Activated naive CD8-positive, alpha-beta T cell (primary cell): ENCODE measurements at regions not wholly inside any gene's neighbourhood (a gene's known extent, or its start where the extent isn't known, plus 50 kb on each side); places are given as distances from the start of the nearest gene placed in this dataset.
"Not testable (repeated sequence)": the region's sequence is repeated elsewhere in the genome, so short reads cannot be mapped to it uniquely, and the experiment has no call there.

ENCODE experiments used
- H3K27ac Mint-ChIP-seq: one replicate; pipeline ENCODE4 v1.8.0; 2021; ENCODE audit warnings: mixed read lengths
- H3K27me3 Mint-ChIP-seq: one replicate; pipeline ENCODE4 v1.8.0; 2021; ENCODE audit warnings: mixed read lengths
- H3K36me3 Mint-ChIP-seq: one replicate; pipeline ENCODE4 v1.8.0; 2021; ENCODE audit warnings: mixed read lengths
- H3K4me1 Mint-ChIP-seq: one replicate; pipeline ENCODE4 v1.8.0; 2021; ENCODE audit warnings: low read depth, mixed read lengths
- H3K4me3 Mint-ChIP-seq: one replicate; pipeline ENCODE4 v1.8.0; 2021; ENCODE audit warnings: mild to moderate bottlenecking, mixed read lengths
- H3K9me3 Mint-ChIP-seq: one replicate; pipeline ENCODE4 v1.8.0; 2021; ENCODE audit warnings: low read depth, mixed read lengths

DNA sequence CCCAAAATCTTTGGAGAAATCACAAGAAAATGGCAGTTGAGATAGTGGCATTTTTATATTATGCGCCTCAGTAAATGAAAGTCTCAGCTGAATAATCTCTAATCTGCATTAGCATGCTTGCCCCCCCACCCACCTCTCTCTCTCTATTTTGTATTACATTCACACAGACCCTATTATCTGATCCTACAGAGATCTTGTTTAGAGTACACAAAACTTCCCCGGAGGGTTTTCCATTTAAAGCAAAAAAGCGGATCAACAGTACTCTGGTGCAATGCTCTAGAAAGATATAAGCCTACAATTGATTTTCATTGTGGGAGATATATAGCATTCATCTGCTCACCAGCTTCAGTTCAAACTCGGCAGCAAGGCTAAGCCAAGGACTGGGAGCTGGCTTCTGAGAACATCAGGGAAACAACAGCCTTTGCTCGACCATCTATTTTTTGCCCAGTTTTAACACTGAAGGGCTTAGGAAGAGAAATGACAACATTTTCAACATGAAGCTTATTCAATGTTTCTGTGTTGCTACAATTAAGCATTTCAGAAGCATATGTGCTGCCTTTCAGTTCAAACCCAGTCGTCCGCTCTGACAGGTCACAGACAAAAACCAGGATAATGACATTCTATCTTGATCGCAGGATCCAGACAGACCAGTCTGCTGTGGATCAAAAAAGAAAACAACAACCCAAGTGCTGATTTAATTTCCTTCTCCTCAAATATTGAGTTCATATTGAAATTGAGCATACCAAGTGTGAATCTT, 137.6 kb upstream of the ATXN1 start:
- Mint-ChIP-seq H3K4me3 (no peak overlapping the region), H3K27me3 (peaks cover 3% of the 10 kb centered on the region), H3K4me1 (no peaks in the 10 kb centered on the region), H3K27ac (no peak overlapping the region), H3K9me3 (no peaks in the 10 kb centered on the region), H3K36me3 (peaks cover 2% of the 10 kb centered on the region)

DNA sequence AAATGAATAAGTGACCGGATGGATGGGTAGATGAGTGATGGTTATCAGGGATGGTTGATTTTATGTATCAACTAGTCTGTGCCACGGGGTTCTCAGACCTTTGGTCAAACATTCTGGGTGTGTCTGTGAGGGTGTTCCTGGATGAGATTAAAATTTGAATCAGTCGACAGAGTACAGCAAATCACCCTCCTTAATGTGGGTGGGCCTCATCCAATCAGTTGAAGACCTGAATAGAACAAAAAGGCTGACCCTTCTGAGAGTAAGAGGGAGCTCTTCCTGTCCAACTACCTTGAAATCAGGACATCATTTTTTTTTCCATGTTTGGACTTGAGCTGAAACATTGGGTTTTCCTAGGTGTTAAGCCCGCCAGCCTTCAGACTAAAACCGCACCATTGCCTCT, 136.4 kb upstream of the ATXN1 start:
- Mint-ChIP-seq H3K27me3 (peaks cover 3% of the 10 kb centered on the region), H3K4me1 (no peaks in the 10 kb centered on the region), H3K4me3 (no peak overlapping the region), H3K27ac (no peak overlapping the region), H3K9me3 (peaks cover 4% of the 10 kb centered on the region), H3K36me3 (peaks cover 2% of the 10 kb centered on the region)

DNA sequence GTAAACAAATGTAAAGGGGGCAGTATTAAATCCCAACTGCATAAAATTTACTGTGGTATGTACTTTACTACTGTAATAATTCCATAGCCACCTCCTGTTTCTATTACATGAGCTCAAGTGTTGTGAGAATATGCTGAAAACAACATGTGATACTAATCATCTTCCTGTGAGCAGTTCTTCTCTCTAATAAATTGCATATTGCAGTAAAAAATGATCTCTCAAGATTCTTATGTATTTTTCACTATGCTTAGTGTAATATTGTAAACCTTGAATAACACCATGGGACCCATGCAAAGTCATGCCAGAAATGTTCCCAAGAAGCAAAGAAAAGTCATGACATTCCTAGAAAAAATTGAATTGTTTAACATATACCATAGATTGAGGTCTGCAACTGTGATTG, 133.0 kb upstream of the ATXN1 start:
- Mint-ChIP-seq H3K4me1 (no peaks in the 10 kb centered on the region), H3K36me3 (peaks cover 2% of the 10 kb centered on the region), H3K4me3 (no peak overlapping the region), H3K27ac (no peak overlapping the region), H3K9me3 (peaks cover 4% of the 10 kb centered on the region), H3K27me3 (peaks cover 3% of the 10 kb centered on the region)

DNA sequence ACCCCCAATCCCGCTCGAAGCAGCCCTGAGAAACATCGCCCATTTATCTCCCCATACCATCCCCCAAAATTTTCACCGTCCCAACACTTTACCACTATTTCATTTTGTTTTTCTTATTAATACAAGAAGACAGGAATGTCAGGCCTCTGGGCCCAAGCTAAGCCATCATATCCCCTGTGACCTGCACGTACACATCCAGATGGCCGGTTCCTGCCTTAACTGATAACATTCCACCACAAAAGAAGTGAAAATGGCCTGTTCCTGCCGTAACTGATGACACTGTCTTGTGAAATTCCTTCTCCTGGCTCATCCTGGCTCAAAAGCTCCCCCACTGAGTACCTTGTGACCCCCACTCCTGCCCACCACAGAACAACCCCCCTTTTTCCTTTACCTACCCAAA, 129.8 kb upstream of the ATXN1 start:
- H3K4me1 Mint-ChIP-seq, H3K27ac Mint-ChIP-seq, H3K4me3 Mint-ChIP-seq, H3K9me3 Mint-ChIP-seq, H3K36me3 Mint-ChIP-seq, H3K27me3 Mint-ChIP-seq: not testable (repeated sequence)

DNA sequence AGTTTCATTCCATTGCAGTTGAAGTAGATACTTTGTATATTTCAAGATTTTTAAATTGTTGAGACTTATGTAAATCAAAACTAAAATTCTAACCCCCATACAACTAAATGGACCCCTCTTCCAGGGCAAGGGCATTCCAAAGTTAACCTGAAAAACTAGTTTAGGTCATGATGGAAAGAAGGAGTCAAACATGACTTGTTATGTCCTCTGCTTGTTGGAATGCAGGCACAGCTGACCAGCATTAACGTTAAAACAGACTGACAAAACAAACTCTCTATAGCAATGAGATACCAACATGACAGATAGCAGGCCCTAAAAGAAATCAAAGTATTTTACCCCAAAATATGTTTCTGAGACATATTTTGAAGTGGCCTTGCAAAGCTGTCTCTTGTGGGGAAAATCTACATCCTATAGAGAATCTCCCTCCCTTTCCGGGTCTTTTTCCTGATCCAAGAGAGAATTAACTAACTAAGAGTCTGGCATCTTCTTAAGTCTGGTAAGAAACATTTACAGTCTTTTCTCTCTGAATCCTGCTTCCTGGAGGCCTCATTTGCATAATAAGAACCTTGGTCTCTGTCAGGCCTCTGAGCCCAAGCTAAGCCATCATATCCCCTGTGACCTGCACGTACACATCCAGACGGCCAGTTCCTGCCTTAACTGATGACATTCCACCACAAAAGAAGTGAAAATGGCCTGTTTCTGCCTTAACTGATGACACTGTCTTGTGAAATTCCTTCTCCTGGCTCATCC, 124.3 kb upstream of the ATXN1 start:
- no peak overlapping the region for H3K4me3 Mint-ChIP-seq
- H3K27ac Mint-ChIP-seq, result no peak overlapping the region
- H3K36me3 Mint-ChIP-seq, result peaks cover 2% of the 10 kb centered on the region
- H3K4me1 Mint-ChIP-seq, result peaks cover 10% of the 10 kb centered on the region
- H3K27me3 Mint-ChIP-seq, result peaks cover 7% of the 10 kb centered on the region
- peaks cover 6% of the 10 kb centered on the region for H3K9me3 Mint-ChIP-seq

DNA sequence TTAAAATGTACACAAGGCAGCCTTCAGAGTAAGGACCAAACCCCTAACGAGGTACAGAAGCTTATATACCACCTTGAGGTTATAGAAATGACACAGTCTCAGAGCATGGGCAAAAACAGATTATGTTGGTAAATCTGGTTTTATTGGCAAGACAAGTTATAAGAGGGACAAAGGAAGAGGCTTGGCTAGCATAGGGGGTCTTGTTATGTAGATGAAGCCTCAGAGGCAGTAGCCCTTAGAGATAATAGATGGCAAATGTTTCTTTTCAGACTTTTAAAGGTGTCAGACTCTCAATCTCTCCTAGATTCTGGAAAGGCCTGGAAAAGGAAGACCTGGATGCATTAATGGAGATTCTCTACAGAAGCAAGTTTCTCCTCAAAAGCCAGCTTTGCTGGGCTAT, 123.3 kb upstream of the ATXN1 start:
- peaks cover 10% of the 10 kb centered on the region for H3K27me3 Mint-ChIP-seq
- H3K4me3 Mint-ChIP-seq, result no peak overlapping the region
- H3K9me3 Mint-ChIP-seq, result peaks cover 6% of the 10 kb centered on the region
- H3K36me3 Mint-ChIP-seq, result peaks cover 5% of the 10 kb centered on the region
- no peak overlapping the region for H3K27ac Mint-ChIP-seq
- H3K4me1 Mint-ChIP-seq, result peaks cover 10% of the 10 kb centered on the region

DNA sequence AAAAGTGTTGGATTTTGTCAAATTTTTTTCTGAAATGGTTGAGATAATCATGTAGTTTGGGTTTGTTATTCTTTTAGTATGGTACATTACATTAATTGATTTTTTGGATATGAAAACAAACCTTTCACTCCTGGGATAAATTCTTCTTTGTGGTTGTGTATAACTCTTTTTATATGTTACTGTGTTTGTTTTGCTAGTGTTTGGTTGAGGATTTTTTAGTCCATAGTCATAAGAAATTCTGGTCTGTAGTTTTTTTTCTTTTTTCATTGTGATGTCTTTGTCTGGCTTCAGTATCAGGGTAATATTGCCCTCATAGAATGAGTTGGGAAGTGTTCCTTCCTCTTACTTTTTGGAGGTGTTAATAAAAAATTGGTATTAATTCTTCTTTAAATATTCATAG, 122.2 kb upstream of the ATXN1 start:
- Mint-ChIP-seq H3K27me3 (peaks cover 10% of the 10 kb centered on the region), H3K4me1 (peaks cover 10% of the 10 kb centered on the region), H3K36me3 (peaks cover 5% of the 10 kb centered on the region), H3K9me3 (peaks cover 10% of the 10 kb centered on the region), H3K4me3 (no peak overlapping the region), H3K27ac (no peak overlapping the region)

DNA sequence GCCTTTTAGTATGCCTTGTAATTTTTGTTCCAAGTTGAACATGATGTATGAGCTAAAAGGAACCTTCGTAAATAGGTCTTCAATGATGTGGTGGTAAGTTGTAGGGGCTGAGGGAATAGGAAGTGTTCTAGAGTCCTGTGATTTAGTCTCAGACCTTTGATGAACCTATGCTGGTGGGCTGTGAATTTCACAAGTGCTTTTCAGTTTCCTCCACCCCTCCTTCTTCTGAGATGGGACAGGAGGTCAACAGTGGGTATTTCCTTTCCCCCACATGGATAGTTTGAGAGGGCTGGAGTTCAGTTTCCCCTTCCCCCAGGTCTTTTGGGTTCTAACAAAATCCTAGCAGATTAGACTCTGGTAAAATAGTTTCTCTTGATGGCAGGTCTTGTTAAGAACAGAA, 121.0 kb upstream of the ATXN1 start:
- no peak overlapping the region for H3K4me3 Mint-ChIP-seq

DNA sequence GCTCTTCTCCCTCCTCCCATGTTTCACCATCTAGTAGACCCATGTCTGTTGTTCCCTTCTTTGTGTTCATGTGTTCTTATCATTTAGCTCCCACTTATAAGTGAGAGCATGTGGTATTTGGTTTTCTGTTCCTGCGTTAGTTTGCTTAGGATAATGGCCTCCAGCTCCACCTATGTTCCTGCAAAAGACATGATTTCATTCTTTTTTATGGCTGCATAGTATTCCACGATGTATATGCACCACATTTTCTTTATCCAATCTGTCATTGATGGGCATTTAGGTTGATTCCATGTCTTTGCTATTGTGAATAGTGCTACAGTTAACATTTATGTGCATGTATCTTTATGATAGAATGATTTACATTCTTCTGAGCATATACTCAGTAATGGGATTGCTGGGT, 115.6 kb upstream of the ATXN1 start:
- not testable (repeated sequence) for H3K4me1 Mint-ChIP-seq, H3K36me3 Mint-ChIP-seq, H3K4me3 Mint-ChIP-seq, H3K27ac Mint-ChIP-seq, H3K9me3 Mint-ChIP-seq
- peaks cover 16% of the 10 kb centered on the region for H3K27me3 Mint-ChIP-seq

More for the DNA sequence above, 121.0 kb upstream of the ATXN1 start:
- Mint-ChIP-seq H3K4me1 (peaks cover 10% of the 10 kb centered on the region), H3K27me3 (peaks cover 13% of the 10 kb centered on the region), H3K27ac (no peak overlapping the region), H3K9me3 (peaks cover 12% of the 10 kb centered on the region), H3K36me3 (peaks cover 5% of the 10 kb centered on the region)

DNA sequence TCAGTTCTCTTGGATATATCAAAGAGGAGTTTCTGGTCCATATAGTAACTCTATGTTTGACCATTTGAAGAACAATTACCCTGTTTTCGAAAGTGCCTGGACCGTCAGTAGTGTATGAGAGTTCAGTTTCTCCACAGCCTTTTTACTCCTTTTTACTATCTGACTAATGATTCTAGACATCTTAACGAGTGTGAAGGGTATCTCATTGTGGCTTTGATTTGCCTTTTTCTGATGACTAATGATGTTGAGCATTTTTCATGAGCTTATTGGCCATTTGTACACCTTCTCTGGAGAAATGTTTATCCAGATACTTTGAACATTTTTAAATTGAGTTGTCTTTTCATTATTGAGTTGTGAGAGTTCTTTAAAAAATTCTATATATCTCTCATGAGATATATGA, 114.9 kb upstream of the ATXN1 start:
- no peaks in the 10 kb centered on the region for H3K4me1 Mint-ChIP-seq
- H3K27me3 Mint-ChIP-seq, result peaks cover 15% of the 10 kb centered on the region
- no peak overlapping the region for H3K4me3 Mint-ChIP-seq
- H3K36me3 Mint-ChIP-seq, result peaks cover 3% of the 10 kb centered on the region
- H3K9me3 Mint-ChIP-seq, result peaks cover 7% of the 10 kb centered on the region
- H3K27ac Mint-ChIP-seq, result no peak overlapping the region

DNA sequence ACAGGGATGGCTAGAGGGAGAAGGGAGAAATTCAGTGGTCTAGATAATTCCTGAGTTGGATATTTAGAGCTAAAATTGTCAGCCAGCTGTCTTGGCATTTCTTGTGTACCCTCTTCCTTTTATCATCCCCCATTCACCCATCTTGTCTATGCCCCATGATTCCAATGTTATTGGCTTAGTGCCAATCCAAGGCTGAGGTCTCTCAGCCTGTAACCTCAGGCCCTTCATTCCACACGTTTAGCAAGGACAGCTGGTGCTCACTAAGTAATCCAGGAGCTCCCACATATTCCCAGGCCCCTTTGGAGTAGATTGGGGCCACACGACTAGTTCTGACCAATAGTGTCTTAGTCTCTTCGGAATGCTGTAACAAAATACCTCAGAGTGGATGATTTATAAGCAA, 112.4 kb upstream of the ATXN1 start:
- H3K36me3 Mint-ChIP-seq, result no peaks in the 10 kb centered on the region
- no peak overlapping the region for H3K27ac Mint-ChIP-seq
- H3K27me3 Mint-ChIP-seq, result peaks cover 12% of the 10 kb centered on the region
- H3K4me3 Mint-ChIP-seq, result no peak overlapping the region
- H3K4me1 Mint-ChIP-seq, result no peaks in the 10 kb centered on the region
- H3K9me3 Mint-ChIP-seq, result peaks cover 5% of the 10 kb centered on the region

DNA sequence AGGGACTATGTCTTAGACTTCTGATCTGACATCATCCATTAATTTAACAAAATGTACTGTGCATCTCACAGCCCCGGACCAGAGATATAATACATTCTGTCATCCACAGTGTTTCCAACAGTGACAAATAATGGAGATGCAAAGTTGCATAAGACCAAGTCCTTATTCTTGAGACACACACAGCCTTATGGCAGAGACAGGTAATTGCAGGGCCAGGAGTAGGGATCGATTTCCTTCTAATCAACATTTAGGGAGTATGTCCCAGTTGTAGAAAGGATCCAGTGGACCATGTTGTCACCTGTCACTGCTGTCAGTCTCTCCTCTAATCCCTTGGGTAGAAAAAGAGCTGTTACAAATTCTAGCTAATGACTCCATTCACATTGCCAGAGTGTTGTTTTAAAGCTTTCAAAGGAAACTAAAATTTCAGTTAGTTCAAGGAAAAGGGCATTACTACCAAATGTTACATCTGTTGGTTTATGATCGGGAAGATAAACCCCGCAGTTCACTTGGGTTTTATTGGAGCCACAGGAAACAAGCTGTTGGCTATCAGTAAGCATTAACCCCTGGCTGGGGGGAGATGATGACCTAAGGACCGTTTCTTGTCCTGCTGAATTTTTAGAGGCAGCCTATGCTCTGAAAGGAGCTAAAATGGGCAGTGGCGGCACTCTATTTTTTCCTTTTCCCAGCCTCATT, 111.4 kb upstream of the ATXN1 start:
- H3K9me3 Mint-ChIP-seq, result no peaks in the 10 kb centered on the region
- no peaks in the 10 kb centered on the region for H3K36me3 Mint-ChIP-seq
- peaks cover 9% of the 10 kb centered on the region for H3K27me3 Mint-ChIP-seq
- no peak overlapping the region for H3K27ac Mint-ChIP-seq
- no peak overlapping the region for H3K4me3 Mint-ChIP-seq
- H3K4me1 Mint-ChIP-seq, result no peaks in the 10 kb centered on the region

DNA sequence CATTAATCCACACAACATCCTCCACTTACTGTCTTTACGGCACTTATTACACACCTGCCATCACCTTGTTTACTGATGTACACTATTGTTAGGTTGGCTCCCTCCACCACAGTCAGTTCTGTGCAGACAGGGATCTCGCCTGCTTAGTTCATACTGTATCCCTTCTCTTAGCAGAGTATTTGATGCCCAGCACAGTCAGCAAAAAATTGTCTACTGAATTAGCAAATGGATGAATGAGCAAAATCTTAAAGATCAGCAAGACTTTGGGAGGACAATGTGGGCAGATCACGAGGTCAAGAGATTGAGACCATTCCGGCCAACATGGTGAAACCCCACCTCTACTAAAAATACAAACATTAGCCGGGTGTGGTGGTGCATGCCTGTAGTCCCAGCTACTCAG, 109.8 kb upstream of the ATXN1 start:
- no peak overlapping the region for H3K4me3 Mint-ChIP-seq
- H3K4me1 Mint-ChIP-seq, result no peaks in the 10 kb centered on the region
- no peak overlapping the region for H3K27ac Mint-ChIP-seq
- H3K9me3 Mint-ChIP-seq, result no peaks in the 10 kb centered on the region
- H3K27me3 Mint-ChIP-seq, result peaks cover 4% of the 10 kb centered on the region
- H3K36me3 Mint-ChIP-seq, result no peaks in the 10 kb centered on the region

DNA sequence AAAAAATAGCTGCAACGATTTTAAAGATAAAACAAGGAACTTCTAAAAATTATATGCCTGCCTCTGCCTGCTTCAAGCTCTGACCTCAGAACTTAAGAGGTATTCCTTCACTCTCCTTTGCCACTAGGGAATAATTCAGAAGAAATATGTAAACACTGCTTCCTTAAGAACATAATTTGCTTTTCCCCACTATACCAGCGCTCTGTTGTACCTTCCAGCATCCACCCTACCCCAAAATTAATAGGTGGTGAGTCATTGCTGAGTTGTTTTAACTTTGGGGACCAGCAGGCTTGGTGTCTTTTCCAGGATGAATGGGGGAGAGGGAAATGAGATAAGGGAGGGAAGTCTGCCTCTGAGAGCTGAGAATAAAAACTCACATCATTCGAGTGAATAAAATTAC, 107.7 kb upstream of the ATXN1 start:
- H3K9me3 Mint-ChIP-seq, result no peaks in the 10 kb centered on the region
- no peak overlapping the region for H3K27ac Mint-ChIP-seq
- no peaks in the 10 kb centered on the region for H3K4me1 Mint-ChIP-seq
- no peaks in the 10 kb centered on the region for H3K36me3 Mint-ChIP-seq
- peaks cover 2% of the 10 kb centered on the region for H3K27me3 Mint-ChIP-seq
- H3K4me3 Mint-ChIP-seq, result no peak overlapping the region

DNA sequence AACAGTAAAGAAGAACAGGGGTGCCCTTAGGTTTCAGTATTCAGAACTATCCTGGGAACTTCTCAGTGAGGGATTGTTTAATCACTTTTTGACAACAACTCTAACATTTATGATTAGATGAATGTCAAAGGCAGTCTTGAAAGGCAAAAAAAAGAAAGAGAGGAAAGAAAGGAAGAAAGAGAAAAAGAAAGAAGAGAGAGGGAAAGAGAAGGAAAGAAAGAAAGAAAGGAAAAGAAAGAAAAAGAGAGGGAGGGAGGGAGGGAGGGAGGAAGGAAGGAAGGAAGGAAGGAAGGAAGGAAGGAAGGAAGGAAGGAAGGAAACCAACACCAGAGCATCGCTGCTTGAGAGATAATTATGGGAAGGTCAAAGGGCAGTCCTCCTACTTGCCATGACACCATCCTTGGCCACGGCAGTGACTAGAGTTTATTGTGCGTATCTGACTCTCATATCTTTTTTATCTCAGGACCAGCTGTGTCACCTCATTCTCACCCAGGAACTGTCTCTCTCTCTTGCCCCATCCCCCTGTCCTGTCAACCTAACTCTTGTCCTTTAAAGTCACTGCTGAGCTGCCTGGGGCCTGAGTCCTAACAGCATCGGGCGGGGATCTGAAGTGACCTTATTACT, 96.8 kb upstream of the ATXN1 start:
- Mint-ChIP-seq H3K27me3 (peaks cover 2% of the 10 kb centered on the region), H3K4me3 (no peak overlapping the region), H3K36me3 (no peaks in the 10 kb centered on the region), H3K27ac (no peak overlapping the region), H3K4me1 (no peaks in the 10 kb centered on the region), H3K9me3 (no peaks in the 10 kb centered on the region)
